ENCODE measurements at regions not wholly inside any gene's neighbourhood (a gene's known extent, or its start where the extent isn't known, plus 50 kb on each side); places are given as distances from the start of the nearest gene placed in this dataset.

DNA sequence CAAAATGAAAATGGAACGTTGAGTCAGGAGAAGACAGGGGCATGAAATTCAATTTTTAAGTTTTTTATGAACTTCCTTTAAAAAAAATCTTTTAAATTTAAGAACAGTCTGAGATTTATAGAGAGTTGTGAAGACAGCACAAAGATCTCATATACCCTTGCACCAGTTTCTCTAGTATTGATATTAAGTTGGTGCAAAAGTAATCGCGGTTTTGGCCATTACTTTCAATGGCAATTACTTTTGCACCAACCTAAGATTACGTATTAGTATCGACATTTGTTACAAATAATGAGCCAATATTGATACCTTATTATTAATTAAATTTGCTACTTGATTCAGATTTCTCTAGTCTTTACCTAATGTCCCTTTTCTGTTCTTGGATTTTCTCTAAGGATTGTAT lies 684.4 kb upstream of the CDH8 start:
- BruUV-seq (replicated peaks), result no TSS peak
- intact Hi-C loops (cut with micrococcal nuclease; ENCODE audit: unreplicated experiment), result no loop called here
- no peak overlapping the region for H3K4me3 ChIP-seq (ENCODE audit: low read depth, low read length)
- TF ChIP-seq, protein P1, sequence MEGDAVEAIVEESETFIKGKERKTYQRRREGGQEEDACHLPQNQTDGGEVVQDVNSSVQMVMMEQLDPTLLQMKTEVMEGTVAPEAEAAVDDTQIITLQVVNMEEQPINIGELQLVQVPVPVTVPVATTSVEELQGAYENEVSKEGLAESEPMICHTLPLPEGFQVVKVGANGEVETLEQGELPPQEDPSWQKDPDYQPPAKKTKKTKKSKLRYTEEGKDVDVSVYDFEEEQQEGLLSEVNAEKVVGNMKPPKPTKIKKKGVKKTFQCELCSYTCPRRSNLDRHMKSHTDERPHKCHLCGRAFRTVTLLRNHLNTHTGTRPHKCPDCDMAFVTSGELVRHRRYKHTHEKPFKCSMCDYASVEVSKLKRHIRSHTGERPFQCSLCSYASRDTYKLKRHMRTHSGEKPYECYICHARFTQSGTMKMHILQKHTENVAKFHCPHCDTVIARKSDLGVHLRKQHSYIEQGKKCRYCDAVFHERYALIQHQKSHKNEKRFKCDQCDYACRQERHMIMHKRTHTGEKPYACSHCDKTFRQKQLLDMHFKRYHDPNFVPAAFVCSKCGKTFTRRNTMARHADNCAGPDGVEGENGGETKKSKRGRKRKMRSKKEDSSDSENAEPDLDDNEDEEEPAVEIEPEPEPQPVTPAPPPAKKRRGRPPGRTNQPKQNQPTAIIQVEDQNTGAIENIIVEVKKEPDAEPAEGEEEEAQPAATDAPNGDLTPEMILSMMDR (IDR thresholded peaks at IDR 0.05; ENCODE audit: insufficient read depth in 1 of 2, low read depth in 1 of 2, low read length in 1 of 2, severe bottlenecking in 1 of 2, unreplicated experiment in 1 of 2), result no peak
- H3K27me3 ChIP-seq (replicated peaks; ENCODE audit: control insufficient read depth, insufficient read depth, low read length), result no peaks in the 10 kb centered on the region
- no peak for DNase-seq
- Mint-ChIP-seq H3K36me3 (ENCODE audit: insufficient read depth, unreplicated experiment) (no peaks in the 10 kb centered on the region), H3K4me3 (ENCODE audit: unreplicated experiment) (no peak overlapping the region), H3K27me3 (ENCODE audit: insufficient read depth, unreplicated experiment) (peaks cover 4% of the 10 kb centered on the region), H3K9me3 (ENCODE audit: unreplicated experiment) (peaks cover 53% of the 10 kb centered on the region), H3K4me1 (ENCODE audit: low read depth, unreplicated experiment) (no peaks in the 10 kb centered on the region), H3K27ac (ENCODE audit: unreplicated experiment) (no peak overlapping the region)
- H3K36me3 ChIP-seq (ENCODE audit: control insufficient read depth, insufficient read depth, low read length), result no peaks in the 10 kb centered on the region
- CTCF ChIA-PET, result no interaction called here
- POLR2A ChIA-PET, result no interaction called here
- H3K4me1 ChIP-seq, result no peaks in the 10 kb centered on the region
- H3K9me3 ChIP-seq, result no peaks in the 10 kb centered on the region

DNA sequence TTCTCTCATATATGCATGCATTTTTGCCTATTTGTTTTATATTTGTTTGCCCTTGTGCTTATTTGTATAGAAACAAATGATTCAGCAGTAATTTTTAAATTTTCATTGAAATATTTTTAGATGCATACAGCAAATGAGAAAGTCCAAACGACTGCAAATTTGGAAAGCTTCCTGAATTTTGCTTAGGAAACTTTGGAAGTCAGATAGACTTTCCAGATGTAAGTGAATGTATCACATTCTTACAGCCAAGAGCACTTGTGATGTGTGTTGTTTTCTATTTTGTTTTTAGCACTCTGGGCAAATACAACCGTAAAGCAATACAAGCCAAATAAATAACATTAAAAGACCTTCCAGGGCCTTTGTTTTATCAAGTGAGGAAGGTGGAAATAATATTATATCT lies 680.8 kb upstream of the CDH8 start:
- no peaks in the 10 kb centered on the region for H3K9me3 ChIP-seq
- BruUV-seq (replicated peaks), result no TSS peak
- CTCF ChIA-PET, result no interaction called here

DNA sequence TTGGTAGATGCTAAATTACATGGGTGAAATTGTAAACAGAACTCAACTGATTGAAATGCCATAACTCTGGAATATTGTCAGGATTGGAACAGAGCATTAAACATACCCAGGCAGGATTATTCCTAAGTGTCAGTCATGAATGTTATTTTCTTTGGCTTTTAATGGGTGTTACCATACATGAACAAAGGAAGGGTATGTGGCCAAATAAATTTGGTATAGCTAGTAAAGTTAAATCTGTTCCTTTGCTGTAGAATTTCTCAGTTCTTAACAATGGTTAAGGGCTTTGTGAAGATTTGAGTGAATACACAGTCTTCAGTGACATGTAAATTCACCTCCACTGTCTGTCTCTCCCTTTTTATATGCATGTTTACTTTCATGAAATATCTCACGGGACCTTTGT lies 679.5 kb upstream of the CDH8 start:
- intact Hi-C loops (cut with micrococcal nuclease; ENCODE audit: unreplicated experiment), result no loop called here
- Histone ChIP-seq H3K4me3 (ENCODE audit: low read depth, low read length) (no peak overlapping the region), H3K9me3 (0 out of 2 replicates have a peak, but pooled peaks cover 2% of the 10 kb centered on the region), H3K4me1 (no peaks in the 10 kb centered on the region), H3K36me3 (ENCODE audit: control insufficient read depth, insufficient read depth, low read length) (no peaks in the 10 kb centered on the region), H3K27me3 (replicated peaks; ENCODE audit: control insufficient read depth, insufficient read depth, low read length) (no peaks in the 10 kb centered on the region)
- Mint-ChIP-seq H3K9me3 (ENCODE audit: unreplicated experiment) (peaks cover 20% of the 10 kb centered on the region), H3K27ac (ENCODE audit: unreplicated experiment) (no peak overlapping the region), H3K4me1 (ENCODE audit: low read depth, unreplicated experiment) (no peaks in the 10 kb centered on the region), H3K27me3 (ENCODE audit: insufficient read depth, unreplicated experiment) (peaks cover 4% of the 10 kb centered on the region), H3K36me3 (ENCODE audit: insufficient read depth, unreplicated experiment) (no peaks in the 10 kb centered on the region), H3K4me3 (ENCODE audit: unreplicated experiment) (no peak overlapping the region)
- CTCF ChIA-PET, result no interaction called here
- TF ChIP-seq, protein P1 (IDR thresholded peaks at IDR 0.05; ENCODE audit: insufficient read depth in 1 of 2, low read depth in 1 of 2, low read length in 1 of 2, severe bottlenecking in 1 of 2, unreplicated experiment in 1 of 2), result no peak
- POLR2A ChIA-PET, result no interaction called here
- BruUV-seq (replicated peaks), result no TSS peak
- no peak for DNase-seq

More for the DNA sequence above, 680.8 kb upstream of the CDH8 start:
- TF ChIP-seq, protein P1 (IDR thresholded peaks at IDR 0.05; ENCODE audit: insufficient read depth in 1 of 2, low read depth in 1 of 2, low read length in 1 of 2, severe bottlenecking in 1 of 2, unreplicated experiment in 1 of 2), result no peak
- Mint-ChIP-seq H3K4me3 (ENCODE audit: unreplicated experiment) (no peak overlapping the region), H3K36me3 (ENCODE audit: insufficient read depth, unreplicated experiment) (no peaks in the 10 kb centered on the region), H3K9me3 (ENCODE audit: unreplicated experiment) (peaks cover 32% of the 10 kb centered on the region), H3K27ac (ENCODE audit: unreplicated experiment) (no peak overlapping the region), H3K4me1 (ENCODE audit: low read depth, unreplicated experiment) (no peaks in the 10 kb centered on the region), H3K27me3 (ENCODE audit: insufficient read depth, unreplicated experiment) (peaks cover 4% of the 10 kb centered on the region)
- DNase-seq, result no peak
- intact Hi-C loops (cut with micrococcal nuclease; ENCODE audit: unreplicated experiment), result no loop called here
- Histone ChIP-seq H3K4me3 (ENCODE audit: low read depth, low read length) (no peak overlapping the region), H3K4me1 (no peaks in the 10 kb centered on the region), H3K36me3 (ENCODE audit: control insufficient read depth, insufficient read depth, low read length) (no peaks in the 10 kb centered on the region), H3K27me3 (replicated peaks; ENCODE audit: control insufficient read depth, insufficient read depth, low read length) (no peaks in the 10 kb centered on the region)
- POLR2A ChIA-PET, result no interaction called here
